Right lobe of liver (tissue), 4 donors: ENCODE measurements at regions not wholly inside any gene's neighbourhood (a gene's known extent, or its start where the extent isn't known, plus 50 kb on each side); places are given as distances from the start of the nearest gene placed in this dataset.

Source experiments
- POLR2A ChIP-seq: fragments of 450-650 bp; IDR thresholded peaks from one replicate; pipeline ENCODE4 v1.6.1; 2017; ENCODE audit warnings: antibody characterized with exemption, mild to moderate bottlenecking
- TF ChIP-seq, protein P1 (sequence below), 4 donors: fragments of 200-600 bp in 3 of 4; fragments of 450-650 bp in 1 of 4; IDR thresholded peaks; one replicate each; pipeline versions ENCODE4 v1.5.1 to v1.8.0; 2016 to 2022; ENCODE audit warnings: antibody characterized with exemption in 4 of 4, mild to moderate bottlenecking in 2 of 4
- donor health status: DM: no; HTN: no; CAD: no.
- donor health status: DM: no; HTN: no; CAD: no.
- donor health status: DM: no; HTN: yes; CAD: no.

DNA sequence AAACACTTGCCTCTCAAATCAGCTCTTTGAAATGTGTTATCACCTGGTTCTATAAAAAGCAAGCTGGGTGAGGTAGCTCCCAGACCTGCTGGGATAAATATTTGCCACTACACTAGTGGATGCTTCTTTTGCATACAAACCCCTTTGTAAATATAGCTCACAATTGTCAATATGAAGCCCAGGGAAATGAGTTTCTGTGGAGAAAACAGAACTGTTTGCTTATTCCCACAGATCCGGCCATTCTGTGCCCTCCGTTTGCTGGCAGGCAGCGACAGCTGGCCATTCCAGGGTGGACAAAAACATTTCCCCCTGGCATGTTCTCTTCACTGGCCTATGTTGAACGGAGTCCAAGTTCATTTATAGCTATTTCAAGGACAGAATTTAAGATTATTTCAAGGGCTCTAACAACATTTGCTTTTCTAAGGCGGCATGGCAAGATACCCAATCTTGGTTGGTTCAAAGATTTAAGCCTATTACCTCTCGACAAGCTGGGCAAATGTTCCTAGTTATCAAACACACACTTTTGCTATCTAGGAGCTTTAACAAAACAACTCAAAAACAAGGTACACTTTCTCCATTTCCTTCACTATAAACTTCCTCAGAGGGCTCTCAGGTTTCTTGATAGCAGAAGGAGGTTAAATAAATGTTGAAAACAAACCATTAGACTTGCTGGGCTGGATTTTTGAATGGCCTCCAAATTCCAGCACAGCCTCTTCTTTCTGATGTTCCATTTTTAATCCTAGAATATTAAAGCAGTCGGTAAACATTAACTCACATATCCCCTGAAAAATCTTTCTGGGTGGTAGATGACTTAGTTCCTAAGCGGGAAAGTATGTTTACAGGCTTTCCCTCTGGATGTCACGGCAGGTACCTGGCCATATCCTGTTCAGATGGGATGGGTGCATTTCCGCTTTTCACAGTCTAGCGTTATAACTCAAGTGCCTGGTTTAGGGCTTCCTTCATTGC is 332.3 kb downstream of the PLK2 start:
- no peak for TF ChIP-seq POLR2A
- TF ChIP-seq, protein P1, sequence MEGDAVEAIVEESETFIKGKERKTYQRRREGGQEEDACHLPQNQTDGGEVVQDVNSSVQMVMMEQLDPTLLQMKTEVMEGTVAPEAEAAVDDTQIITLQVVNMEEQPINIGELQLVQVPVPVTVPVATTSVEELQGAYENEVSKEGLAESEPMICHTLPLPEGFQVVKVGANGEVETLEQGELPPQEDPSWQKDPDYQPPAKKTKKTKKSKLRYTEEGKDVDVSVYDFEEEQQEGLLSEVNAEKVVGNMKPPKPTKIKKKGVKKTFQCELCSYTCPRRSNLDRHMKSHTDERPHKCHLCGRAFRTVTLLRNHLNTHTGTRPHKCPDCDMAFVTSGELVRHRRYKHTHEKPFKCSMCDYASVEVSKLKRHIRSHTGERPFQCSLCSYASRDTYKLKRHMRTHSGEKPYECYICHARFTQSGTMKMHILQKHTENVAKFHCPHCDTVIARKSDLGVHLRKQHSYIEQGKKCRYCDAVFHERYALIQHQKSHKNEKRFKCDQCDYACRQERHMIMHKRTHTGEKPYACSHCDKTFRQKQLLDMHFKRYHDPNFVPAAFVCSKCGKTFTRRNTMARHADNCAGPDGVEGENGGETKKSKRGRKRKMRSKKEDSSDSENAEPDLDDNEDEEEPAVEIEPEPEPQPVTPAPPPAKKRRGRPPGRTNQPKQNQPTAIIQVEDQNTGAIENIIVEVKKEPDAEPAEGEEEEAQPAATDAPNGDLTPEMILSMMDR (IDR thresholded peaks at IDR 0.05): no peak
